ENCODE measurements at regions not wholly inside any gene's neighbourhood (a gene's known extent, or its start where the extent isn't known, plus 50 kb on each side); places are given as distances from the start of the nearest gene placed in this dataset.

DNA sequence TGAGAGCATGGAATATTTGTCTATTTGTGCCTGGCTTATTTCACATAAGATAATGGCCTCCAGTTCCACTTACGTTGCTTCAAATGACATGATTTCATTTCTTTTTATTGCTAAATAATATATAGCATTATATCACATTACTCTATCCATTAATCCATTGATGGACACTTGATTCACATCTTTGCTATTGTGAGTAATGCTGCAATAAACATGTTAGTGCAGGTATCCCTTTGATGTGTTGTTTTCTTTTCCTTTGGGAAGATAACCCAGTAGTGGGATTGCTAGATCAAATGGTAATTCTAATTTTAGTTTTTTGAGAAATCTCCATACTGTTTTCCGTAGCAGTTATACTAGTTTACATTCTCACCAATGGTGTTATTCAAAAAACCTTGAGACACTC, 1343.3 kb upstream of the TMEFF2 start:
- no peak for TF ChIP-seq JUN (CRISPR knock-in tag; IDR thresholded peaks at IDR 0.05)
- TF ChIP-seq ZNF317 (CRISPR knock-in tag; IDR thresholded peaks at IDR 0.05; ENCODE audit: borderline replicate concordance, low read depth), result no peak
- TF ChIP-seq, protein P1, sequence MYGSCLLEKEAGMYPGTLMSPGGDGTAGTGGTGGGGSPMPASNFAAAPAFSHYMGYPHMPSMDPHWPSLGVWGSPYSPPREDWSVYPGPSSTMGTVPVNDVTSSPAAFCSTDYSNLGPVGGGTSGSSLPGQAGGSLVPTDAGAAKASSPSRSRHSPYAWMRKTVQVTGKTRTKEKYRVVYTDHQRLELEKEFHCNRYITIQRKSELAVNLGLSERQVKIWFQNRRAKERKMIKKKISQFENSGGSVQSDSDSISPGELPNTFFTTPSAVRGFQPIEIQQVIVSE (CRISPR knock-in tag; IDR thresholded peaks at IDR 0.05; ENCODE audit: borderline replicate concordance), result no peak
- TF ChIP-seq MAX (CRISPR knock-in tag; IDR thresholded peaks at IDR 0.05), result no peak
- TF ChIP-seq ATF1 (CRISPR knock-in tag; IDR thresholded peaks at IDR 0.05), result no peak
- TF ChIP-seq GRHL2 (CRISPR knock-in tag; IDR thresholded peaks at IDR 0.05; ENCODE audit: insufficient replicate concordance, severe bottlenecking), result no peak
- no peak for TF ChIP-seq PRDM15 (CRISPR knock-in tag; IDR thresholded peaks at IDR 0.05)
- no peak for TF ChIP-seq STAT6 (CRISPR knock-in tag; conservative IDR thresholded peaks at IDR 0.05; ENCODE audit: low read depth)
- TF ChIP-seq OVOL2 (CRISPR knock-in tag; IDR thresholded peaks at IDR 0.05; ENCODE audit: borderline replicate concordance), result no peak
- no peak for TF ChIP-seq RELA (CRISPR knock-in tag; IDR thresholded peaks at IDR 0.05; ENCODE audit: borderline replicate concordance)
- no peak for TF ChIP-seq NFE2L1 (CRISPR knock-in tag; IDR thresholded peaks at IDR 0.05)
- TF ChIP-seq NR2C2 (CRISPR knock-in tag; IDR thresholded peaks at IDR 0.05), result no peak
- no peak for DNase-seq (ENCODE audit: low spot score)
- ChIA-PET POLR2A (no interaction called here), CTCF (no interaction called here)
- Mint-ChIP-seq H3K27me3 (ENCODE audit: low read depth) (no peaks in the 10 kb centered on the region), H3K9me3 (peaks cover 22% of the 10 kb centered on the region), H3K4me1 (peaks cover 7% of the 10 kb centered on the region), H3K4me3 (no peak overlapping the region), H3K27ac (no peak overlapping the region), H3K36me3 (peaks cover 16% of the 10 kb centered on the region)
- no peak for ATAC-seq

GRCh38 chr2:193537531-193537930, 1342.8 kb upstream of the TMEFF2 start:
- no peaks in the 10 kb centered on the region for H3K27me3 Mint-ChIP-seq (ENCODE audit: low read depth)
- TF ChIP-seq, protein P2, sequence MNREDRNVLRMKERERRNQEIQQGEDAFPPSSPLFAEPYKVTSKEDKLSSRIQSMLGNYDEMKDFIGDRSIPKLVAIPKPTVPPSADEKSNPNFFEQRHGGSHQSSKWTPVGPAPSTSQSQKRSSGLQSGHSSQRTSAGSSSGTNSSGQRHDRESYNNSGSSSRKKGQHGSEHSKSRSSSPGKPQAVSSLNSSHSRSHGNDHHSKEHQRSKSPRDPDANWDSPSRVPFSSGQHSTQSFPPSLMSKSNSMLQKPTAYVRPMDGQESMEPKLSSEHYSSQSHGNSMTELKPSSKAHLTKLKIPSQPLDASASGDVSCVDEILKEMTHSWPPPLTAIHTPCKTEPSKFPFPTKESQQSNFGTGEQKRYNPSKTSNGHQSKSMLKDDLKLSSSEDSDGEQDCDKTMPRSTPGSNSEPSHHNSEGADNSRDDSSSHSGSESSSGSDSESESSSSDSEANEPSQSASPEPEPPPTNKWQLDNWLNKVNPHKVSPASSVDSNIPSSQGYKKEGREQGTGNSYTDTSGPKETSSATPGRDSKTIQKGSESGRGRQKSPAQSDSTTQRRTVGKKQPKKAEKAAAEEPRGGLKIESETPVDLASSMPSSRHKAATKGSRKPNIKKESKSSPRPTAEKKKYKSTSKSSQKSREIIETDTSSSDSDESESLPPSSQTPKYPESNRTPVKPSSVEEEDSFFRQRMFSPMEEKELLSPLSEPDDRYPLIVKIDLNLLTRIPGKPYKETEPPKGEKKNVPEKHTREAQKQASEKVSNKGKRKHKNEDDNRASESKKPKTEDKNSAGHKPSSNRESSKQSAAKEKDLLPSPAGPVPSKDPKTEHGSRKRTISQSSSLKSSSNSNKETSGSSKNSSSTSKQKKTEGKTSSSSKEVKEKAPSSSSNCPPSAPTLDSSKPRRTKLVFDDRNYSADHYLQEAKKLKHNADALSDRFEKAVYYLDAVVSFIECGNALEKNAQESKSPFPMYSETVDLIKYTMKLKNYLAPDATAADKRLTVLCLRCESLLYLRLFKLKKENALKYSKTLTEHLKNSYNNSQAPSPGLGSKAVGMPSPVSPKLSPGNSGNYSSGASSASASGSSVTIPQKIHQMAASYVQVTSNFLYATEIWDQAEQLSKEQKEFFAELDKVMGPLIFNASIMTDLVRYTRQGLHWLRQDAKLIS (CRISPR knock-in tag; IDR thresholded peaks at IDR 0.05; ENCODE audit: borderline replicate concordance), result no peak
- TF ChIP-seq HMGA2 (CRISPR knock-in tag; IDR thresholded peaks at IDR 0.05), result peak; percentile 51; the same call in 1 of the 2 replicates
- TF ChIP-seq, protein P3, sequence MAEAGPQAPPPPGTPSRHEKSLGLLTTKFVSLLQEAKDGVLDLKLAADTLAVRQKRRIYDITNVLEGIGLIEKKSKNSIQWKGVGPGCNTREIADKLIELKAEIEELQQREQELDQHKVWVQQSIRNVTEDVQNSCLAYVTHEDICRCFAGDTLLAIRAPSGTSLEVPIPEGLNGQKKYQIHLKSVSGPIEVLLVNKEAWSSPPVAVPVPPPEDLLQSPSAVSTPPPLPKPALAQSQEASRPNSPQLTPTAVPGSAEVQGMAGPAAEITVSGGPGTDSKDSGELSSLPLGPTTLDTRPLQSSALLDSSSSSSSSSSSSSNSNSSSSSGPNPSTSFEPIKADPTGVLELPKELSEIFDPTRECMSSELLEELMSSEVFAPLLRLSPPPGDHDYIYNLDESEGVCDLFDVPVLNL (CRISPR knock-in tag; IDR thresholded peaks at IDR 0.05; ENCODE audit: borderline replicate concordance, low read depth), result no peak
- H3K27ac Mint-ChIP-seq, result no peak overlapping the region
- ATAC-seq (no peak), DNase-seq (ENCODE audit: low spot score) (no peak)
- CTCF ChIA-PET, result no interaction called here
- no peak overlapping the region for H3K4me3 Mint-ChIP-seq
- peaks cover 17% of the 10 kb centered on the region for H3K9me3 Mint-ChIP-seq
- peaks cover 11% of the 10 kb centered on the region for H3K36me3 Mint-ChIP-seq
- POLR2A ChIA-PET, result no interaction called here
- H3K4me1 Mint-ChIP-seq, result peaks cover 1% of the 10 kb centered on the region

Data from WTC11 (cell line).